NCI-H460 (cell line): ENCODE measurements at regions not wholly inside any gene's neighbourhood (a gene's known extent, or its start where the extent isn't known, plus 50 kb on each side); places are given as distances from the start of the nearest gene placed in this dataset.

Experiments used
- DNase-seq: peaks from one replicate; pipeline ENCODE4 v3.0.0-alpha.2; 2016; ENCODE audit warnings: low read depth; ENCODE audit errors: extremely low read depth

- no peak for DNase-seq
Observed at GRCh38 chr4:32172086-32172485, 1451.9 kb downstream of the PCDH7 start.

DNA sequence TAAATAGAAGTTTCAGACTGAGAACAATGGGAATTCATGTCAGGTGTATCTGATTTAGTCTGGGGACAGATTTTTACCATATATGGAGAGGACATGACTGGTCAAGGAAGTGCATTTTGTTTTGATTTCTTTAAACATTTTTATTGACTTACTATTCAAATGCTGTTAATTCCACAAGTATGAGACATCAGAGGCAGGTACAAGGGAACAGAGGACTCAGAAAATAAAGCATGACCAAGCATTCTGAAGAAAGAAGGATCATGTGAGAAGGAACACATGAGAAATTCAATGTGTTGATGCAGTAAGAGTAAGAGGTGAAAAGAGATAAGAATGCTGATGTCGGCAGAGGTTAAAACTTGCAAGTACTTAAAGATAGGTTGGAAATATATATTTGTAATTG lies 1452.6 kb downstream of the PCDH7 start:
- DNase-seq = no peak

DNA sequence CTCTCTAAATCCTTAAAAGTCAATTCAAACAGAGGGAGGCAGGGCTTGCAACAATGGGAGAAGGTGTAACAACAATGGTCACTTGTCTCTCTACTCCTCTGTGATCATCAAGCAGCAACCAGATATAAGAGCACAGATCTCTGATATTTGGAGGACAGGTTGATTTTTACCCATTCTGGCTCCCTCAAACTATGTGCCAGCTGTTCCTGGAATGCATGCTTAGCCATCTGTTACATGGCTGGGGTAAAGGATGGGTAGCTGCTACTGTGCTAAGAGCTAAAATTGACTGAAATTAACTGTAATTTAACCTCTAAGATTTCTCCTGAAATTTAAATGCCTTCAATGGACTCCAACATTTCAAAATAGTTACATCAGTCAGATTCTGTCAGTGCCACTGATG lies 1459.9 kb downstream of the PCDH7 start:
- no peak for DNase-seq

- no peak for DNase-seq
Observed at GRCh38 chr4:32184186-32184585, 1464.0 kb downstream of the PCDH7 start.

DNA sequence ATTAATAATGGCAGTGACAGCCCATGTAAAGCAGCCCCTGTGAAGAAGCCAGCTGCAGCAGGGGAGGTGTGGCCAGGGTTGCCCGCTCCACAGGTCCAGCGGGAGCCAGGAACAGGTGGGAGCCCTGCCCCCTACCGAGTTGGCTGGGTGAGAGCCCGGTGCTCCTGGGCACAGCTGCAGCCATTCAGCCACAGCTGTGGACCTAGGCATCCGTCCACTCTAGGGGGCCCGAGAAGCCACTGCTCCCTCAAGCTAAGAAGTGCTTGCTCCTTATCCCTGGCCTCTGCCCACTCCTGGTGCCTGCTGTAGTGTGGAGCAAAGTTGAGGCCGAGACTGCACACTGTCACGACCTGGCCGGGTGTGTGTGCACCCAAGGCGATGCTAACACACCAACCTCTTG lies 1469.0 kb downstream of the PCDH7 start:
- no peak for DNase-seq

DNA sequence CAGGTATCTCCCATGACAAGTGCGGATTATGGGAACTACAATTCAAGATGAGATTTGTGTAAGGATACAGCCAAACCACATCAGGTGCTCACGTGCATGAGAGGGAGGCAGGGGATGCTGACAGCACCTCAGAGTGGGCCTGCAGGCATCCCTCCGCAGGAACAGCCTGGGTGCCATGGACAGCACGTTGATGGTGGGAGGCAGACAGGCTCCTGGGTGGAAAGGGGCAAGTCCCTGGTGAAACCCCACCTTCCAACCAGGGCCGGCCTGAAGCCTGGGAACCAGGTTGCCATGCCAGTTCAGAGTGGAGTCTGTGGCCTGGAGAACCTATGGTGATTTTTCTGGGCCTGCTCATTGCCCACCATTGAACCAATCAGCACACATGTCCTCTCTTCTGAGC lies 1469.6 kb downstream of the PCDH7 start:
- no peak for DNase-seq

DNA sequence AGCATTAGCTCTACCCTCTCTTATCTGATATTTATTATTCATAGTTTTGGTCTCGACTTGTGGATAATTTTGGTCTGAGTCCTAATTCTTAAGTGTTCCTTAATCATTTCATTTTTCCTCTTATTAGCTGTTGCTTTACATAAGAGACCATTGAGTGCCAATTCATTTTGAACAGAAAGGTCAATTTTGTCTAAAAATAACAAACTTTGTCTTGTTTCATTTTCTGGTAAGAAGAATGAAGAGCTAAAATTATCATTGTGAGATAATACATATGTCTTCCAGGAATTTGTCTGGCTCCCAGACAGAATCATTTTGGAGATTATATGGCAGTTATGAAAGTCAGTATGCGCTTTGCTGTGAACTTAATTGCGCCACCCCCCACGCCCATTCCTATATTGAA lies 1471.8 kb downstream of the PCDH7 start:
- no peak for DNase-seq

- no peak for DNase-seq
Observed at GRCh38 chr4:32192363-32192762, 1472.2 kb downstream of the PCDH7 start.

GRCh38 chr4:32192991-32193390 lies 1472.8 kb downstream of the PCDH7 start:
- no peak for DNase-seq

- no peak for DNase-seq
Observed at GRCh38 chr4:32196950-32197688, 1477.0 kb downstream of the PCDH7 start.

DNA sequence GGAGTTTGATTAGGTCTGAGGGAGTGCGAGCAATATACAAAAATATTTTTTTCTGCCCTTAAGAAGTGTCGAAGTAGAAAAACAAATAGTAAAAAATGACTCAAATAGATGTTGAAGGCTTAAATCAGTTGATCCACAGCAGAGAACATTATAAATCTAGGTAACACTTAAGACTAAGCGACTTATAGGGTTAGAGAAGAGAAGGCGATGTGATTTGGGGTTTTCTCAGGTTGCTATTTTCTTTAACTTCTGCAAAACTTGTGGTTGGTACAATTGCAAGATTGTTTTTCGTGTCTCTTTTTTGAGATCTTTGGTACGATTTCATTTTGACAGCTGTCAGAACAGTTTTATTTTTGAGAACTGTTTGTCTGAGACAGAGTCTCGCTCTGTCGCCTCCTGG lies 1479.5 kb downstream of the PCDH7 start:
- DNase-seq = no peak

DNA sequence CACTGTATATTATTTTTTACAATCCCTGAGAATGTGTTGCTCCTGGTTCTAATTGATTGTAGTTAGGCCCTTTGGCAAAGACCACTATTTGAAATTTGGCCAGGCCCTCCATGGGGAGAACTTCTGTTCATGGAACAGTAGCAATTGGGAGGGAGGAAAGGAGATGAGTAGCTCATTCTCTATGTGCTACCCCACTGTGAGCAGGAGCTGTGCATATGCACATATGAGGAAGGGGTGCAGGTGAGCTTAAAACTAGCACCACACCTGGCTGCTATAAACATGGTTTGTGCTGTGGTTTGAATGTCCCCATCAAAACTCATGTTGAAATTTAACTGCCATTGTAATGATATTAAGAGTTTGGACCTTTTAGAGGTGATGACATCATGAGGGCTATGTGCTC lies 1483.2 kb downstream of the PCDH7 start:
- no peak for DNase-seq

DNA sequence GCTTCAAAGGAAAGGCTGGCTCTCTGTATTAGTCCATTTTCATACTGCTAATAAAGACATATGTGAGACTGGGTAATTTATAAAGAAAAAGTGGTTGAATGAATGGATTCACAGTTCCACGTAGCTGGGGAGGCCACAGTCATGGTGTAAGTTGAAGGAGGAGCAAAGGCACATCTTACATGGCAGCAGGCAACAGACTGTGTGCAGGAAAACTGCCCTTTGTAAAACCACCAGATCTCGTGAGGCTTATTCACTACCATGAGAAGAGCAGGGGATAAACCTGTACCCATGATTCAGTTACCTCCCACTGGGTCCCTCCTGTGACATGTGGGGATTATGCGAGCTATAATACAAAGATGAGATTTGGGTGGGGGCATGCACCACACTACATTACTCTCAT lies 1486.6 kb downstream of the PCDH7 start:
- DNase-seq = no peak

GRCh38 chr4:32207456-32207855 lies 1487.3 kb downstream of the PCDH7 start:
- no peak for DNase-seq

GRCh38 chr4:32215277-32215676 lies 1495.1 kb downstream of the PCDH7 start:
- DNase-seq = no peak

GRCh38 chr4:32216502-32216901 lies 1496.3 kb downstream of the PCDH7 start:
- DNase-seq = no peak

DNA sequence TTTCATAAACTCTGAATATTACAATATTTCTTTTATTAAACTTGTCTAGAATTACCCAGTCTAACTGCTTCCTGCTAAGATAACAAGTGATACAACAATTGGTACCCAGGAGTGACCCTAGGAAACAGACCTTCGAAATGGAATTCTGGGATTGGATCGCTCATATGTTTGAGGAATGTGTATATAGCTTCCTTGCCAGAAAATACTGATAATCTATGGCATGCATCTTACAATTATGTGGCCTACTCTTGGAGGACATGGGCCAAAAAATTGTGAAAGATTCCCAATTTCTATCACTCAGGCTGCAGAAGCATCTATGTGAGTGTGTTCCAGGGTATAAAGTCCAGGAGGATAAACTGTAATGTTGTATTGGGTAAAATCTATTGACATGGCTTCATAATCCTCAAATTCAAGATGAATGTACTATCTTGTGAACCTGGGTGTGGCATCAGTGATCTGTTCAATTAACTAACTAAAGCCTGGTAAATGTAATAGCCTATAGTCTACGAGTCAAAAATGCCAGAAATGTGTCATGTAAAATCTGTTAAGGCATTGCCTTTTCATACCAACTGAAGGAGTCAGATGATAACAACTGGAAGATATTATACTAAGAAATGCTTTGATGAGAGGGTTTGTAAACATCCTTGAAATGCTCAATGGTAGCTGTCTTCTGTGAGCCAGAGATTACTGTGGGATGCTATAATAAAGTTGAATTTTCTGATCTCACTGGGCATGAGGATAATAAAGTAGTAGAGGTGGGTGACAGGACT lies 1499.3 kb downstream of the PCDH7 start:
- no peak for DNase-seq

- DNase-seq = no peak
Observed at GRCh38 chr4:32226204-32226603, 1506.0 kb downstream of the PCDH7 start.

DNA sequence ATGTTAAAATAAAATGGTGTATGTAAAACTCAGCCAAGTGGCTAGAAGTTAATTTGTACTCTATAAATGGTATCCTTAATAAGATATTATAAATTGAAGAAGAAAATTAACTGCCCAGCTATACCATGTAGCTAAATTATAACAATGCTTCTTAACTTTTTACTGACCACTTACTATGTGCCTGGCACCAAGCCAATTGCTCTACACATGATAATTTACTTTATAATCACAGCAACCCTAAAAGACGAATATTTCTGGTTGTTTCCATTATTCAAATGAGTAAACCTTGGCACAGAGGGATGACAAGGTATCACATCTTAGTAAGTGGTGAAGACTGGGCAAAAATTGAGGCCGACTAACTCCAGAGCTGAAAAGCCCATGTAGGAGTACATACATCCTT lies 1506.6 kb downstream of the PCDH7 start:
- no peak for DNase-seq

DNA sequence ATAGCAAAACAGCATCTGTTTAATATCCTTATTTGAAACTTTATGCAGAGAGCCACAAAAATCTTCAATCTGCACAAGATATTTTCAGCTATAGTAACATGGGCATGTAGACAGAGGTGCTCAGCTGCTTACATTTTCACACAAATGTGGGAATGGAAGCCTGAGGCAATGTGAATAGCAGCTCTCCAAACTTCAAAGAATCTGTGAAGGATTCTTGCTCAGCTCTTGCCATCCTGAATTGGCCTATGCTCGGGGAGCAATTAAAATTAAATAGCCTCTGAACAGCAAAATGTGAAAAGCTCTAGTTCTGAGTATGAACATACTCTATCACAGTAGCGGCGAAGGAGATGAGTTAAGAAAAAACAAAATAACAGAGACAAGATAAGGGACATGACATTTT lies 1523.8 kb downstream of the PCDH7 start:
- no peak for DNase-seq

DNA sequence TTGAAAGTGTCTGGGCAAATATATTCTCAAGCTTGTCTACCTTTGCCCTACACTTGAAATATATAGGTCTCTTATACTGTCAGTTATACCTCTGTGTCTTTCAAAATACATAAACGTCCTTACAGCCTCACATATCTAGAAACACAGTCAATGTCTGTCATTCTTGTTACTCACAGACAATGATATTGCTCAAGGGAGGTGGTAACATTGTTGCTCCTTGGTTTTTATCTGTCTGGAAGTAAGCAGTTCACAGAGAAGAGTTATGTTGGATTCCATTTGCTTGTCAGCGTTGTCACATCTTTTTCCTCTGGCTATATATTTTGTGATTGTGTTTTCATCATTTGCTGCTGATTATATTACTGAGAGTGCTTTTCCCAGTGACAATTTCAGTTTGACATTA lies 1528.9 kb downstream of the PCDH7 start:
- no peak for DNase-seq

DNA sequence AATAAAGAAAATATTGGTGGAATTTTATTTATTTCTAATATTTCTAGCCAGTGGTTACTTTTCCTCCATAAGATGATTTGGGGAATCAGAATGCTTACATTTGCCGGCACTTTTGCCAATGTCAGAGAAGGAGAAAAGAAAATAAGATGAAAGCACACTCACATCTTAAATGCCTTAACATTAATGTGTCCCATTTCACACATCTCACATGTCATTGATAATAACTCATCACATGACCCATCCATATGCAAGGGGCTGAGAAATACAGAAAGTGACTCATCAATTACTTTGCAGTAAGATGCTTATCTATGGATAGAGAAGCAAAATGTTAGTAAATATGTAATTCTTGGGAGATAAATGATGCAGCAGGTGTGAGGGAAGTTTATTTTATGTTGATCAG lies 1531.0 kb downstream of the PCDH7 start:
- DNase-seq = no peak
